ENCODE measurements at regions not wholly inside any gene's neighbourhood (a gene's known extent, or its start where the extent isn't known, plus 50 kb on each side); places are given as distances from the start of the nearest gene placed in this dataset.
"Not testable (repeated sequence)": the region's sequence is repeated elsewhere in the genome, so short reads cannot be mapped to it uniquely, and the experiment has no call there.

DNA sequence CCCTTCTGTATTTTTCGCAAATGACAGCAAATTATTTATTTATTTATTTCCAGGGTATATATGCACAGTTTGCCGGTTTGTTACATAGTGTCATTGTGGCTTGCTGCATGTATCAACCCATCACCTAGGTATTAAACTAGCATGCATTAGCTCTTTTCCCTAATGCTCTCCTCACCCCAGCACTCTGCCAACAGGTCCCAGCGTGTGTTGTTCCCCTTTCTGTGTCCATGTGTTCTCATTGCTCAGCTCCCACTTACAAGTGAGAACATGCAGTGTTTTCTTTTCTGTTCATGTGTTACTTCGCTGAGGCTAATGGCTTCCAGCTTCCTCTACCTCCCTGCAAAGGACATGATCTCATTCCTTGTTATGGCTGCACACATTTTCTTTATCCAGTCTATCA, 592.3 kb downstream of the TRIB2 start:
- Histone ChIP-seq H3K4me3 (ENCODE audit: low read length) (no peak overlapping the region), H3K9me3 (replicated peaks; ENCODE audit: control insufficient read depth, low read depth, low read length) (no peaks in the 10 kb centered on the region)
- WGBS (ENCODE audit: insufficient coverage): 85% methylated on average over 3 of the region's 4 CpGs

DNA sequence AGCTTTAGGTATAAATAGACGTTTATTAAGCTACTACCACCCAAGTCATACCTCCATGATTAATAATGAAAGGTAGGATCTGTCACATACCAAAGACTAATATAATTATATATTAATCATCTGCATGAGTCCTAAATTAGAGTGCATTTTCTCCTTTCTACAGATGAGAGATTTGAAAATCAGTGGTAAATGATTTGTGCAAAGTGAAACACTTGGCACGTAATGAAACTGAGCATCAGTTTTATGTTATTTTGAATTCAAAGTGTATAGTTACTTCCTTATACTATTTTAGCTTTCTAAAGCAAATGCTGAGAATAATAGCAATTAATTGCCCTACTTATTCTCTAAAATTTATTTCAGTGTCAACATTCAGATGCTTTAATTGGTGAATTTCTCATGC, 615.3 kb downstream of the TRIB2 start:
- no peak for DNase-seq
- WGBS (ENCODE audit: insufficient coverage): no CpG with 5 or more reads among the region's 2 CpGs
- Histone ChIP-seq H3K4me3 (ENCODE audit: low read length) (no peak overlapping the region), H3K36me3 (ENCODE audit: control insufficient read depth, insufficient read depth, low read length) (no peaks in the 10 kb centered on the region), H3K27me3 (ENCODE audit: control insufficient read depth, insufficient read depth, low read length) (no peaks in the 10 kb centered on the region), H3K27ac (ENCODE audit: low read length) (no peak overlapping the region), H3K9me3 (replicated peaks; ENCODE audit: control insufficient read depth, low read depth, low read length) (no peaks in the 10 kb centered on the region), H3K4me1 (ENCODE audit: control insufficient read depth, insufficient read depth, low read length) (no peaks in the 10 kb centered on the region)

More for the DNA sequence above, 592.3 kb downstream of the TRIB2 start:
- H3K4me1 ChIP-seq (ENCODE audit: control insufficient read depth, insufficient read depth, low read length): no peaks in the 10 kb centered on the region
- no peak for DNase-seq
- H3K27me3 ChIP-seq (ENCODE audit: control insufficient read depth, insufficient read depth, low read length): no peaks in the 10 kb centered on the region
- H3K27ac ChIP-seq (ENCODE audit: low read length): no peak overlapping the region
- no peaks in the 10 kb centered on the region for H3K36me3 ChIP-seq (ENCODE audit: control insufficient read depth, insufficient read depth, low read length)

DNA sequence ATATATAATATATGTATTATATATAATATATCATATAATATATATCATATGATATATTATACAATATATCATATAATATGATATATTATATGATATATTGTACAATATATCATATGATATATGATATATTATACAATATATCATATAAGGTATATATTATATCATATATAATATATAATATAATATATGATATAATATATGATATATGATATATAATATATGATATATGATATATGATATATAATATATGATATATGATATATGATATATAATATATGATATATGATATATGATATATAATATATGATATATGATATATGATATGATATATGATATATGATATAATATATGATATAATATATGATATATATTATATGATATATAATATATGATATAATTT, 617.3 kb downstream of the TRIB2 start:
- not testable (repeated sequence) for H3K27ac ChIP-seq (ENCODE audit: low read length); H3K36me3 ChIP-seq (ENCODE audit: control insufficient read depth, insufficient read depth, low read length); DNase-seq; H3K27me3 ChIP-seq (ENCODE audit: control insufficient read depth, insufficient read depth, low read length); H3K4me1 ChIP-seq (ENCODE audit: control insufficient read depth, insufficient read depth, low read length); H3K9me3 ChIP-seq (replicated peaks; ENCODE audit: control insufficient read depth, low read depth, low read length); H3K4me3 ChIP-seq (ENCODE audit: low read length)

DNA sequence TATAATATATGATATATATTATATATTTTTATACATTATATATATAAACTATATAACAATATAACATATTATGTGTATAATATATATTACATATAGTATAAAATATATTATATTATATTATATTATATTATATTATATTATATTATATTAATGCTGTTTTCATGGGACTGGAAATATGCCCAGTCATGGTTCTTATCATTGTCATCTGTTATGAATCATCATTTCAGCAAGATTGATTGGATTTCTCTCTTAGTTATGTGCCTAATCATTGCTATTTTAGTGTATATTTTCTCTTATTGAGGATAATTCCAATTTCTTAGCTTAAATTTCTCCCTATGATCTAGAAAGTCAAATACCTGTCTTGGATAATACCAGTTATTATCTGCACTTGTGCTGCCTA, 617.8 kb downstream of the TRIB2 start:
- no peak overlapping the region for H3K27ac ChIP-seq (ENCODE audit: low read length)
- no peaks in the 10 kb centered on the region for H3K36me3 ChIP-seq (ENCODE audit: control insufficient read depth, insufficient read depth, low read length)
- no peaks in the 10 kb centered on the region for H3K4me1 ChIP-seq (ENCODE audit: control insufficient read depth, insufficient read depth, low read length)
- no peaks in the 10 kb centered on the region for H3K27me3 ChIP-seq (ENCODE audit: control insufficient read depth, insufficient read depth, low read length)
- no peak for DNase-seq
- H3K9me3 ChIP-seq (replicated peaks; ENCODE audit: control insufficient read depth, low read depth, low read length): no peaks in the 10 kb centered on the region
- H3K4me3 ChIP-seq (ENCODE audit: low read length): no peak overlapping the region

DNA sequence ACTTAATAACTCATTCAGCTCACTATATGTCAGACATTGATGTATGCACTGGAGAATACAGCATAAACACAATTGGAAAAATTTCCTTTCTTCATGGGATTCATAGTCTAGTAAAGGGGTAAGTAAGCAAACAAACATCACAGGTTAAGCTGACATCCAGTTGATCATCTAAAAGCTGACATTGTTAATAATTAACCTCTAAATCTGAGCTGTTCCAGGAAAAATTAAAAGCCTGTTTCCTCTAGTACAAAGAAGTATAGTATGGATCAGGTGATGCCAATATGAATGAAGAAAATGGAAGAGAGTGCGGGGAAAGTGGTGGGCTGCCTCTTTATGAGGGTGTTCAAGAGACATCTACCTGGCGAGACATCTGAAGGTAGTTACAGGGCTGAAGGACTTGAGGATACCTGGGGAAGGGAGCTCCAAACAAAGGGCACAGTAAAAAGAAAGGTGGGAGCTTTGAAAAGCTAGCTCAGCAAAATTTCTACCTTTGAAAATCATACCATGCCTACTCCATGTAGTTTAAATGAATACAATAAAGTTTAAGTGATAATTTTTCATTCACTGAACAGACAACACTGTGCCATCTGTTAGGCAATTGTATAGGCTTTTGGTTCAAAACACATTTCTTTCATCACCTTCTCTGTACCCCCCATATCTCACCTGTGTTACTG, 619.3 kb downstream of the TRIB2 start:
- WGBS (ENCODE audit: insufficient coverage): 80% methylated on average over 1 of the region's 2 CpGs

DNA sequence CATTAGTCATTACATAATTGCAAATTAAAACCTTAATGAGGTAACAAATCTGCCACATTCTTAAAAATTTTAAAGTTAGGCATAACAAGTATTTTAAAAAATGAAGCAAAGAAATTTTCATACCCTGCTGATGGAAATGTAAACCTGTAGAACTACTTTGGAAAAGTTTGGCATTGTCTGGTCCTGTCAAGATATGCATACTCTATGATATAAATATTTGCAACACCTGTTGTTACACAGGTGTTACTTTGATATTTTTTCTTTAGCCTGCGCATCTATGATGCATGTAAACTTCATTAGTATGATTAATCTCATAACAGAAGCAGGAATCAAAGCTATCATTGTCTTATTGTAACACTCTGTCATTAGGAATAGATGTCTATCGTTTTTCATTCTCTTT, 634.3 kb downstream of the TRIB2 start:
- DNase-seq: no peak
- no peak overlapping the region for H3K4me3 ChIP-seq (ENCODE audit: low read length)
- WGBS (ENCODE audit: insufficient coverage): no CpG with 5 or more reads among the region's 2 CpGs
- H3K36me3 ChIP-seq (ENCODE audit: control insufficient read depth, insufficient read depth, low read length): no peaks in the 10 kb centered on the region
- no peak overlapping the region for H3K27ac ChIP-seq (ENCODE audit: low read length)
- H3K27me3 ChIP-seq (ENCODE audit: control insufficient read depth, insufficient read depth, low read length): no peaks in the 10 kb centered on the region
- no peaks in the 10 kb centered on the region for H3K9me3 ChIP-seq (replicated peaks; ENCODE audit: control insufficient read depth, low read depth, low read length)
- H3K4me1 ChIP-seq (ENCODE audit: control insufficient read depth, insufficient read depth, low read length): no peaks in the 10 kb centered on the region

More for the DNA sequence above, 619.3 kb downstream of the TRIB2 start:
- no peaks in the 10 kb centered on the region for H3K36me3 ChIP-seq (ENCODE audit: control insufficient read depth, insufficient read depth, low read length)
- no peaks in the 10 kb centered on the region for H3K27me3 ChIP-seq (ENCODE audit: control insufficient read depth, insufficient read depth, low read length)
- no peak overlapping the region for H3K4me3 ChIP-seq (ENCODE audit: low read length)
- no peaks in the 10 kb centered on the region for H3K4me1 ChIP-seq (ENCODE audit: control insufficient read depth, insufficient read depth, low read length)
- H3K9me3 ChIP-seq (replicated peaks; ENCODE audit: control insufficient read depth, low read depth, low read length): no peaks in the 10 kb centered on the region
- H3K27ac ChIP-seq (ENCODE audit: low read length): no peak overlapping the region
- DNase-seq: no peak

DNA sequence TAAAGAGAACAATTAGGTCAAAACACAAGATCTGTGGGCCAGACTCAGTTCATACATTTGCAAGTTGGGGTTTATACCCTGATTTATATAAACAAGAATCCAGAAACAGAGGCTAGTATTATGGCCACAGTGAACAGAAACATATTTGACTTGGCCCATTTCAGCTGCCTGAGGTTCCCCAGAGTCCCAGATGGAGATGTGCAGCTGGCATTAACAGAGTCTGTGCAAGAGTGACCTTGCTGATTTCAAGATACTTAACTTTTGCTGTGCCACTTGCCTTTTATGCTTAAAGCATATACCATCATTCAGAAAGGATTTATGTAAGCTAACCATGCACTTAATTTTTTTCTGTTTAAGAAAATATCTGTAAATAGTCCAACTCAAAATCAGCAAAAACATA, 636.3 kb downstream of the TRIB2 start:
- H3K27me3 ChIP-seq (ENCODE audit: control insufficient read depth, insufficient read depth, low read length): no peaks in the 10 kb centered on the region
- DNase-seq: no peak
- H3K4me1 ChIP-seq (ENCODE audit: control insufficient read depth, insufficient read depth, low read length): no peaks in the 10 kb centered on the region
- no peaks in the 10 kb centered on the region for H3K36me3 ChIP-seq (ENCODE audit: control insufficient read depth, insufficient read depth, low read length)
- no peaks in the 10 kb centered on the region for H3K9me3 ChIP-seq (replicated peaks; ENCODE audit: control insufficient read depth, low read depth, low read length)
- no peak overlapping the region for H3K4me3 ChIP-seq (ENCODE audit: low read length)
- no peak overlapping the region for H3K27ac ChIP-seq (ENCODE audit: low read length)

DNA sequence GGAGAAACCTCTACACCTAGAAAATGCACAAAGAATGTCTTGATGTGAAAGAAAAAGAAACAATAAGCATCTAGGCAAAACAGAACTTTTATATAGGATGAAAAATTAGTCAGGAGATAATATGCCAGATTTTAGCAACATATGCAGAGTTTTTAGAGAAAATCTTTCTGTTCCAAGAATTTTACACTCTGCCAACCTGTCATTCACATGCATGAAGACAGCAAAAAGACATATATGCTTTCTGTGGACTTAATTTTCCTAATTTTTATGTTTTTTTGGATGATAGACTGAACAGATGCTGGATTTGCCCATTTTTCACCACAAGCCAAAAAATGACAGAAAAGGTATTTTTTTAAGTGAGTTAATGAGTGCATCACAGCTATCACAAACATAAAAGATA, 637.3 kb downstream of the TRIB2 start:
- H3K27me3 ChIP-seq (ENCODE audit: control insufficient read depth, insufficient read depth, low read length): no peaks in the 10 kb centered on the region
- H3K27ac ChIP-seq (ENCODE audit: low read length): no peak overlapping the region
- no peaks in the 10 kb centered on the region for H3K4me1 ChIP-seq (ENCODE audit: control insufficient read depth, insufficient read depth, low read length)
- H3K9me3 ChIP-seq (replicated peaks; ENCODE audit: control insufficient read depth, low read depth, low read length): no peaks in the 10 kb centered on the region
- H3K4me3 ChIP-seq (ENCODE audit: low read length): no peak overlapping the region
- no peaks in the 10 kb centered on the region for H3K36me3 ChIP-seq (ENCODE audit: control insufficient read depth, insufficient read depth, low read length)
- no peak for DNase-seq

DNA sequence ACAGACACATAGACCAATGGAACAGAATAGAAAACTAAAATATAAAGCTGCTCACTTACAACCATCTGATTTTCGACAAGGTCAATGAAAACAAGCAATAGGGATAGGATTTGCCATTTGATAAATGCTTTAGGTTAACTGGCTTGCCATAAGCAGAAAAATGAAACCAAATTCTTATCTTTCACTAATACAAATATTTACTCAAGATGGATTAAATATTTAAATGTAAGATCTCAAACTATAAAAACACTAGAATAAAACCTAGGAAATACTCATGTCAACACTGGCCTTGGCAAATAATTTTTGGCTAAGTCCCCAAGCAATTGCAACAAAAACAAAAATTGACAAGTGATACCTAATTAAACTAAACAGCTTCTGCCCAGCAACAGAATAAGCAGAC, 665.2 kb downstream of the TRIB2 start:
- not testable (repeated sequence) for H3K27ac ChIP-seq (ENCODE audit: low read length); DNase-seq; H3K4me1 ChIP-seq (ENCODE audit: control insufficient read depth, insufficient read depth, low read length); H3K27me3 ChIP-seq (ENCODE audit: control insufficient read depth, insufficient read depth, low read length); H3K9me3 ChIP-seq (replicated peaks; ENCODE audit: control insufficient read depth, low read depth, low read length); H3K4me3 ChIP-seq (ENCODE audit: low read length); H3K36me3 ChIP-seq (ENCODE audit: control insufficient read depth, insufficient read depth, low read length)
- WGBS (ENCODE audit: insufficient coverage): no CpG with 5 or more reads among the region's 1 CpG

DNA sequence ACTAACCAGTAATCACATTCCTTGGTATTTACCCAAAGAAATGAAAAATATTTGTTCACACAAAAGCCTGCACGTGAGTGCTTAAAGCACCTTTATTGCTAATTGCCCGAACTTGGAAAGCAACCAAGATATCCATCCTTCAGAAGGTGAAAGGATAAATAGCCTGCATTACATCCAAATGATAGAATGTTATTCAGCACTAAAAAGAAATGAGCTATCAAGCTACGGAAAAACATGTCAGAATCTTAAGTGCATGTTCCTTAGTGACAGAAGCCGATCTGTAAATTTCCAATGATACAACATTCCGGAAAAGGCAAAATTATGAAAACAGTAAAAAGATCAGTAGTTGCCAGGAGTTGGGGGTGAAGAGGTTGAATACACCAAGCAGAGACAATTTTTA, 672.4 kb downstream of the TRIB2 start:
- DNase-seq: not testable (repeated sequence)

DNA sequence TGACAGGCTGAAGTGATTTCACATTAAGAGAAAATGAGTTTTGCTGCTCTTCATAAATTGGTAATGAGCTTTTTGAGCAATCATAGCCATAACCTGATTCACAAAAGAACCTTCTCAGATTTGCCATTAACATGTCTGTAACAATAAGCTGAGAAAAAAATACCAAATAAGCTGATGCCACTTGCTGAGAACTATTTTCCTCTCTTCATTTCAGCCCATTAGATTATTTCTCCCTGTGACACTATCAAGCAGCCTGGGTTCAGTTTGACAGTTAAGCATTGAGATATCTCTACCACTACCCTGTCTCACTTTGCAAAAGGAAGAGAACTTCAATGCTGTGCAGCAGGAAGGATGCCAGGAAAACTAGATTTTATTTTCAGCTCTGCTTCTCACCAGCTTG, 673.9 kb downstream of the TRIB2 start:
- Histone ChIP-seq H3K4me3 (ENCODE audit: low read length) (no peak overlapping the region), H3K27me3 (ENCODE audit: control insufficient read depth, insufficient read depth, low read length) (no peaks in the 10 kb centered on the region), H3K36me3 (ENCODE audit: control insufficient read depth, insufficient read depth, low read length) (no peaks in the 10 kb centered on the region), H3K27ac (ENCODE audit: low read length) (no peak overlapping the region), H3K4me1 (ENCODE audit: control insufficient read depth, insufficient read depth, low read length) (no peaks in the 10 kb centered on the region), H3K9me3 (replicated peaks; ENCODE audit: control insufficient read depth, low read depth, low read length) (peaks cover 2% of the 10 kb centered on the region)
- no peak for DNase-seq

More for the DNA sequence above, 672.4 kb downstream of the TRIB2 start:
- not testable (repeated sequence) for H3K9me3 ChIP-seq (replicated peaks; ENCODE audit: control insufficient read depth, low read depth, low read length); H3K4me1 ChIP-seq (ENCODE audit: control insufficient read depth, insufficient read depth, low read length); H3K27ac ChIP-seq (ENCODE audit: low read length); H3K4me3 ChIP-seq (ENCODE audit: low read length); H3K27me3 ChIP-seq (ENCODE audit: control insufficient read depth, insufficient read depth, low read length); H3K36me3 ChIP-seq (ENCODE audit: control insufficient read depth, insufficient read depth, low read length)
- no CpG with 5 or more reads among the region's 5 CpGs for WGBS (ENCODE audit: insufficient coverage)
